ENCODE measurements at regions not wholly inside any gene's neighbourhood (a gene's known extent, or its start where the extent isn't known, plus 50 kb on each side); places are given as distances from the start of the nearest gene placed in this dataset.

GRCh38 chr4:181529537-181529936 is 713.7 kb upstream of the TENM3 start:
- TF ChIP-seq, protein P1, sequence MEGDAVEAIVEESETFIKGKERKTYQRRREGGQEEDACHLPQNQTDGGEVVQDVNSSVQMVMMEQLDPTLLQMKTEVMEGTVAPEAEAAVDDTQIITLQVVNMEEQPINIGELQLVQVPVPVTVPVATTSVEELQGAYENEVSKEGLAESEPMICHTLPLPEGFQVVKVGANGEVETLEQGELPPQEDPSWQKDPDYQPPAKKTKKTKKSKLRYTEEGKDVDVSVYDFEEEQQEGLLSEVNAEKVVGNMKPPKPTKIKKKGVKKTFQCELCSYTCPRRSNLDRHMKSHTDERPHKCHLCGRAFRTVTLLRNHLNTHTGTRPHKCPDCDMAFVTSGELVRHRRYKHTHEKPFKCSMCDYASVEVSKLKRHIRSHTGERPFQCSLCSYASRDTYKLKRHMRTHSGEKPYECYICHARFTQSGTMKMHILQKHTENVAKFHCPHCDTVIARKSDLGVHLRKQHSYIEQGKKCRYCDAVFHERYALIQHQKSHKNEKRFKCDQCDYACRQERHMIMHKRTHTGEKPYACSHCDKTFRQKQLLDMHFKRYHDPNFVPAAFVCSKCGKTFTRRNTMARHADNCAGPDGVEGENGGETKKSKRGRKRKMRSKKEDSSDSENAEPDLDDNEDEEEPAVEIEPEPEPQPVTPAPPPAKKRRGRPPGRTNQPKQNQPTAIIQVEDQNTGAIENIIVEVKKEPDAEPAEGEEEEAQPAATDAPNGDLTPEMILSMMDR (conservative IDR thresholded peaks at IDR 0.05; ENCODE audit: low read depth, low read length): no peak
- TF ChIP-seq POLR2A (IDR thresholded peaks at IDR 0.05; ENCODE audit: low read depth, low read length): no peak
- no peak for TF ChIP-seq MXI1 (IDR thresholded peaks at IDR 0.05; ENCODE audit: borderline replicate concordance, low read depth, low read length)
- no peak for TF ChIP-seq RAD21 (IDR thresholded peaks at IDR 0.05; ENCODE audit: low read length)
- no peak for TF ChIP-seq CEBPB (IDR thresholded peaks at IDR 0.05; ENCODE audit: low read depth, low read length)
- TF ChIP-seq SMC3 (IDR thresholded peaks at IDR 0.05; ENCODE audit: low read depth, low read length): no peak
- no peak for TF ChIP-seq BHLHE40 (IDR thresholded peaks at IDR 0.05; ENCODE audit: low read depth, low read length)
- TF ChIP-seq ELK1 (IDR thresholded peaks at IDR 0.05; ENCODE audit: borderline replicate concordance, low read depth, low read length): no peak
- TF ChIP-seq MAFK (IDR thresholded peaks at IDR 0.05; ENCODE audit: low read depth, low read length): no peak
- no peak for TF ChIP-seq RFX5 (IDR thresholded peaks at IDR 0.05; ENCODE audit: low read depth, low read length)
- TF ChIP-seq NFE2L2 (IDR thresholded peaks at IDR 0.05; ENCODE audit: low read depth, low read length): no peak
- no peak for TF ChIP-seq FOS (IDR thresholded peaks at IDR 0.05; ENCODE audit: low read depth, low read length)
- TF ChIP-seq RCOR1 (IDR thresholded peaks at IDR 0.05; ENCODE audit: insufficient replicate concordance, low read length): no peak

All from IMR-90 (cell line).